GM23338 (cell line): ENCODE measurements at regions not wholly inside any gene's neighbourhood (a gene's known extent, or its start where the extent isn't known, plus 50 kb on each side); places are given as distances from the start of the nearest gene placed in this dataset.

Source experiments
- ATAC-seq: fragments of 200-7000 bp; cut with Tn5 transposase; 3 replicates; pipeline ENCODE4 v1.9.1; 2020
- DNase-seq: peaks from one replicate; pipeline ENCODE4 v3.0.0-alpha.2; 2015; ENCODE audit warnings: low spot score
- H2AFZ ChIP-seq: fragments of 200-600 bp; sonication (generic); 2 replicates; pipeline ENCODE4 v1.8.0; 2016; ENCODE audit warnings: antibody characterized with exemption, mild to moderate bottlenecking, moderate library complexity
- H3F3A ChIP-seq: fragments of 200-600 bp; sonication (generic); replicated peaks from 2 replicates; pipeline ENCODE4 v1.8.0; 2017; ENCODE audit warnings: antibody characterized with exemption, mixed run types, low read depth
- H3K27ac ChIP-seq: fragments of 200-600 bp; sonication (generic); 2 replicates; pipeline ENCODE4 v1.6.1; 2016; ENCODE audit warnings: low read depth
- H3K27me3 ChIP-seq: fragments of 200-600 bp; sonication (generic); 2 replicates; pipeline ENCODE4 v1.8.0; 2016; ENCODE audit warnings: mild to moderate bottlenecking, mixed run types, moderate library complexity; ENCODE audit not compliant: insufficient read depth
- H3K36me3 ChIP-seq: fragments of 200-600 bp; sonication (generic); 2 replicates; pipeline ENCODE4 v1.8.0; 2016; ENCODE audit warnings: mild to moderate bottlenecking; ENCODE audit not compliant: insufficient read depth
- H3K4me1 ChIP-seq: fragments of 200-600 bp; sonication (generic); 2 replicates; pipeline ENCODE4 v1.8.0; 2016; ENCODE audit warnings: mild to moderate bottlenecking, moderate library complexity; ENCODE audit not compliant: insufficient read depth
- H3K4me2 ChIP-seq: fragments of 200-600 bp; sonication (generic); 2 replicates; pipeline ENCODE4 v1.7.1; 2017; ENCODE audit warnings: mixed run types
- H3K4me3 ChIP-seq: fragments of 200-600 bp; sonication (generic); 2 replicates; pipeline ENCODE4 v1.6.1; 2016; ENCODE audit warnings: mixed run types
- H3K79me2 ChIP-seq: fragments of 200-600 bp; sonication (generic); replicated peaks from 2 replicates; pipeline ENCODE4 v1.8.0; 2017; ENCODE audit warnings: mild to moderate bottlenecking; ENCODE audit not compliant: insufficient read depth
- H3K9me2 ChIP-seq: fragments of 200-600 bp; sonication (generic); 2 replicates; pipeline ENCODE4 v1.8.0; 2017; ENCODE audit not compliant: insufficient read depth
- H4K20me1 ChIP-seq: fragments of 200-600 bp; sonication (generic); replicated peaks from 2 replicates; pipeline ENCODE4 v1.8.0; 2017; ENCODE audit warnings: mild to moderate bottlenecking; ENCODE audit not compliant: insufficient read depth
- H3K27ac Mint-ChIP-seq: 2 replicates; pipeline ENCODE4 v1.8.0; 2020; ENCODE audit warnings: inconsistent platforms, mild to moderate bottlenecking, moderate library complexity, mixed read lengths
- H3K27me3 Mint-ChIP-seq: 3 replicates; pipeline ENCODE4 v1.8.0; 2022; ENCODE audit warnings: low read depth, mild to moderate bottlenecking, moderate library complexity, mixed read lengths, inconsistent platforms; ENCODE audit not compliant: insufficient read depth, poor library complexity
- H3K36me3 Mint-ChIP-seq: 3 replicates; pipeline ENCODE4 v1.8.0; 2021; ENCODE audit warnings: low read depth, mild to moderate bottlenecking, inconsistent platforms, moderate library complexity, mixed read lengths
- H3K4me1 Mint-ChIP-seq: 3 replicates; pipeline ENCODE4 v1.8.0; 2020; ENCODE audit warnings: mild to moderate bottlenecking, inconsistent platforms, mixed read lengths
- H3K4me3 Mint-ChIP-seq: 3 replicates; pipeline ENCODE4 v1.8.0; 2021; ENCODE audit warnings: moderate library complexity, mild to moderate bottlenecking, inconsistent platforms, mixed read lengths
- H3K9me3 Mint-ChIP-seq: 3 replicates; pipeline ENCODE4 v1.8.0; 2020; ENCODE audit warnings: moderate library complexity, mild to moderate bottlenecking, inconsistent platforms, mixed read lengths
- CREB1 ChIP-seq: fragments of 250-450 bp; sonication (Bioruptor Pico); IDR thresholded peaks from 2 replicates; pipeline ENCODE4 v1.5.0; 2020; ENCODE audit warnings: low read depth, mild to moderate bottlenecking, moderate library complexity
- EZH2 ChIP-seq: fragments of 200-600 bp; sonication (generic); IDR thresholded peaks from one replicate; pipeline ENCODE4 v1.8.0; 2017; ENCODE audit warnings: antibody characterized with exemption, mild to moderate bottlenecking, low read depth; ENCODE audit not compliant: unreplicated experiment
- EZH2phosphoT487 ChIP-seq: fragments of 200-600 bp; sonication (generic); IDR thresholded peaks from one replicate; pipeline ENCODE4 v1.8.1; 2018; ENCODE audit warnings: antibody characterized with exemption; ENCODE audit not compliant: unreplicated experiment
- JUNB ChIP-seq: IDR thresholded peaks from one replicate; pipeline ENCODE4 v1.6.1; 2016; ENCODE audit warnings: antibody characterized with exemption; ENCODE audit not compliant: unreplicated experiment
- NANOG ChIP-seq: IDR thresholded peaks from 2 replicates; pipeline ENCODE4 v1.6.1; 2016; ENCODE audit warnings: antibody characterized with exemption, borderline replicate concordance
- POLR2AphosphoS5 ChIP-seq: IDR thresholded peaks from 2 replicates; pipeline ENCODE4 v1.6.1; 2016; ENCODE audit warnings: antibody characterized with exemption, low read depth
- STAT1 ChIP-seq: IDR thresholded peaks from one replicate; pipeline ENCODE4 v1.6.1; 2016; ENCODE audit warnings: antibody characterized with exemption; ENCODE audit not compliant: unreplicated experiment
- ZNF114 ChIP-seq: fragments of 250-450 bp; sonication (Bioruptor Pico); IDR thresholded peaks from 2 replicates; pipeline ENCODE4 v1.5.0; 2020; ENCODE audit warnings: mild to moderate bottlenecking, moderate library complexity
- ZNF331 ChIP-seq: fragments of 250-450 bp; sonication (Bioruptor Pico); IDR thresholded peaks from 2 replicates; pipeline ENCODE4 v1.5.0; 2020; ENCODE audit warnings: low read depth, mild to moderate bottlenecking, moderate library complexity
- TF ChIP-seq, protein P1 (sequence below): fragments of 250-450 bp; sonication (Bioruptor Pico); IDR thresholded peaks from 2 replicates; pipeline ENCODE4 v1.5.0; 2020; ENCODE audit warnings: mild to moderate bottlenecking, moderate library complexity
- TF ChIP-seq, protein P2 (sequence below): IDR thresholded peaks from one replicate; pipeline ENCODE4 v1.6.1; 2018; ENCODE audit warnings: antibody characterized with exemption; ENCODE audit not compliant: unreplicated experiment
- TF ChIP-seq, protein P3 (sequence below): IDR thresholded peaks from 2 replicates; pipeline ENCODE4 v1.6.1; 2016; ENCODE audit warnings: antibody characterized with exemption
- TF ChIP-seq, protein P4 (sequence below), 2 experiments: fragments of 200-600 bp in 1 of 2; sonication (generic) in 1 of 2; conservative IDR thresholded peaks; 2 replicates each; pipeline versions ENCODE4 v1.5.1 to v1.6.1; 2016 to 2017; ENCODE audit warnings: antibody characterized with exemption in 2 of 2, low read depth in 2 of 2, mild to moderate bottlenecking in 2 of 2, moderate library complexity in 1 of 2

DNA sequence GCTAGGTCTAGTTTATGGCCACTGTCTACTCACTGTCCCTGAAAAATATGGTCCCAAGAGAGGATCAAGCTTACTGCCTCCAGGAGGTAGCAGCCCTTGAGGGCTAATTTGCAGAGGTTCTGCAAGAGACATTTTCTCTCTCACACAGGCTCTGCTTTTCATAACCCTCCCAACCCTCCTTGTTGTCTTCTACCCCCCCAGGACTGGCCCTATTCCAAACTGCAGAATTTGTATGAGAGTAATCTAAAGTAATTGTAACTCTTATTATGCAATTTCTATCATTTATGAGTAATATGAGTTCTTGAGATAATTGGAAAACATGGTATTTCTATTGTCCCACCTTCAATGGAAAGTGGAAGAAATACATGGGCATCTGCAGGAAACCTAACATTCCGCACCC is 70.4 kb upstream of the CD55 start:
- Histone ChIP-seq H3K4me2 (no peak overlapping the region), H3F3A (no peaks in the 10 kb centered on the region), H3K27me3 (no peaks in the 10 kb centered on the region), H4K20me1 (no peaks in the 10 kb centered on the region), H3K4me3 (no peak overlapping the region), H3K4me1 (no peaks in the 10 kb centered on the region), H2AFZ (no peak overlapping the region), H3K79me2 (no peaks in the 10 kb centered on the region), H3K27ac (no peak overlapping the region), H3K9me2 (peaks cover 12% of the 10 kb centered on the region; the same call in 1 of the 2 replicates), H3K36me3 (no peaks in the 10 kb centered on the region)
- no peak for DNase-seq
- H3K27me3 Mint-ChIP-seq = peaks cover 2% of the 10 kb centered on the region
- peaks cover 16% of the 10 kb centered on the region; the same call in 2 of the 3 replicates for H3K9me3 Mint-ChIP-seq
- H3K4me1 Mint-ChIP-seq = no peaks in the 10 kb centered on the region
- no peak for ATAC-seq
- peaks cover 3% of the 10 kb centered on the region; the same call in 2 of the 3 replicates for H3K36me3 Mint-ChIP-seq
- TF ChIP-seq JUNB (no peak), EZH2phosphoT487 (no peak), STAT1 (no peak), EZH2 (no peak), ZNF114 (no peak), NANOG (no peak), POLR2AphosphoS5 (no peak), ZNF331 (CRISPR knock-in tag) (no peak), CREB1 (CRISPR knock-in tag) (no peak)
- TF ChIP-seq, protein P1, sequence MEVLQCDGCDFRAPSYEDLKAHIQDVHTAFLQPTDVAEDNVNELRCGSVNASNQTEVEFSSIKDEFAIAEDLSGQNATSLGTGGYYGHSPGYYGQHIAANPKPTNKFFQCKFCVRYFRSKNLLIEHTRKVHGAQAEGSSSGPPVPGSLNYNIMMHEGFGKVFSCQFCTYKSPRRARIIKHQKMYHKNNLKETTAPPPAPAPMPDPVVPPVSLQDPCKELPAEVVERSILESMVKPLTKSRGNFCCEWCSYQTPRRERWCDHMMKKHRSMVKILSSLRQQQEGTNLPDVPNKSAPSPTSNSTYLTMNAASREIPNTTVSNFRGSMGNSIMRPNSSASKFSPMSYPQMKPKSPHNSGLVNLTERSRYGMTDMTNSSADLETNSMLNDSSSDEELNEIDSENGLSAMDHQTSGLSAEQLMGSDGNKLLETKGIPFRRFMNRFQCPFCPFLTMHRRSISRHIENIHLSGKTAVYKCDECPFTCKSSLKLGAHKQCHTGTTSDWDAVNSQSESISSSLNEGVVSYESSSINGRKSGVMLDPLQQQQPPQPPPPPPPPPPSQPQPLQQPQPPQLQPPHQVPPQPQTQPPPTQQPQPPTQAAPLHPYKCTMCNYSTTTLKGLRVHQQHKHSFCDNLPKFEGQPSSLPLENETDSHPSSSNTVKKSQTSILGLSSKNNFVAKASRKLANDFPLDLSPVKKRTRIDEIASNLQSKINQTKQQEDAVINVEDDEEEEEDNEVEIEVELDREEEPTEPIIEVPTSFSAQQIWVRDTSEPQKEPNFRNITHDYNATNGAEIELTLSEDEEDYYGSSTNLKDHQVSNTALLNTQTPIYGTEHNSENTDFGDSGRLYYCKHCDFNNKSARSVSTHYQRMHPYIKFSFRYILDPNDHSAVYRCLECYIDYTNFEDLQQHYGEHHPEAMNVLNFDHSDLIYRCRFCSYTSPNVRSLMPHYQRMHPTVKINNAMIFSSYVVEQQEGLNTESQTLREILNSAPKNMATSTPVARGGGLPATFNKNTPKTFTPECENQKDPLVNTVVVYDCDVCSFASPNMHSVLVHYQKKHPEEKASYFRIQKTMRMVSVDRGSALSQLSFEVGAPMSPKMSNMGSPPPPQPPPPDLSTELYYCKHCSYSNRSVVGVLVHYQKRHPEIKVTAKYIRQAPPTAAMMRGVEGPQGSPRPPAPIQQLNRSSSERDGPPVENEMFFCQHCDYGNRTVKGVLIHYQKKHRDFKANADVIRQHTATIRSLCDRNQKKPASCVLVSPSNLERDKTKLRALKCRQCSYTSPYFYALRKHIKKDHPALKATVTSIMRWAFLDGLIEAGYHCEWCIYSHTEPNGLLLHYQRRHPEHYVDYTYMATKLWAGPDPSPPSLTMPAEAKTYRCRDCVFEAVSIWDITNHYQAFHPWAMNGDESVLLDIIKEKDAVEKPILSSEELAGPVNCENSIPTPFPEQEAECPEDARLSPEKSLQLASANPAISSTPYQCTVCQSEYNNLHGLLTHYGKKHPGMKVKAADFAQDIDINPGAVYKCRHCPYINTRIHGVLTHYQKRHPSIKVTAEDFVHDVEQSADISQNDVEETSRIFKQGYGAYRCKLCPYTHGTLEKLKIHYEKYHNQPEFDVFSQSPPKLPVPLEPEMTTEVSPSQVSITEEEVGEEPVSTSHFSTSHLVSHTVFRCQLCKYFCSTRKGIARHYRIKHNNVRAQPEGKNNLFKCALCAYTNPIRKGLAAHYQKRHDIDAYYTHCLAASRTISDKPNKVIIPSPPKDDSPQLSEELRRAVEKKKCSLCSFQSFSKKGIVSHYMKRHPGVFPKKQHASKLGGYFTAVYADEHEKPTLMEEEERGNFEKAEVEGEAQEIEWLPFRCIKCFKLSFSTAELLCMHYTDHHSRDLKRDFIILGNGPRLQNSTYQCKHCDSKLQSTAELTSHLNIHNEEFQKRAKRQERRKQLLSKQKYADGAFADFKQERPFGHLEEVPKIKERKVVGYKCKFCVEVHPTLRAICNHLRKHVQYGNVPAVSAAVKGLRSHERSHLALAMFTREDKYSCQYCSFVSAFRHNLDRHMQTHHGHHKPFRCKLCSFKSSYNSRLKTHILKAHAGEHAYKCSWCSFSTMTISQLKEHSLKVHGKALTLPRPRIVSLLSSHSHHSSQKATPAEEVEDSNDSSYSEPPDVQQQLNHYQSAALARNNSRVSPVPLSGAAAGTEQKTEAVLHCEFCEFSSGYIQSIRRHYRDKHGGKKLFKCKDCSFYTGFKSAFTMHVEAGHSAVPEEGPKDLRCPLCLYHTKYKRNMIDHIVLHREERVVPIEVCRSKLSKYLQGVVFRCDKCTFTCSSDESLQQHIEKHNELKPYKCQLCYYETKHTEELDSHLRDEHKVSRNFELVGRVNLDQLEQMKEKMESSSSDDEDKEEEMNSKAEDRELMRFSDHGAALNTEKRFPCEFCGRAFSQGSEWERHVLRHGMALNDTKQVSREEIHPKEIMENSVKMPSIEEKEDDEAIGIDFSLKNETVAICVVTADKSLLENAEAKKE (CRISPR knock-in tag) = no peak
- TF ChIP-seq, protein P2, sequence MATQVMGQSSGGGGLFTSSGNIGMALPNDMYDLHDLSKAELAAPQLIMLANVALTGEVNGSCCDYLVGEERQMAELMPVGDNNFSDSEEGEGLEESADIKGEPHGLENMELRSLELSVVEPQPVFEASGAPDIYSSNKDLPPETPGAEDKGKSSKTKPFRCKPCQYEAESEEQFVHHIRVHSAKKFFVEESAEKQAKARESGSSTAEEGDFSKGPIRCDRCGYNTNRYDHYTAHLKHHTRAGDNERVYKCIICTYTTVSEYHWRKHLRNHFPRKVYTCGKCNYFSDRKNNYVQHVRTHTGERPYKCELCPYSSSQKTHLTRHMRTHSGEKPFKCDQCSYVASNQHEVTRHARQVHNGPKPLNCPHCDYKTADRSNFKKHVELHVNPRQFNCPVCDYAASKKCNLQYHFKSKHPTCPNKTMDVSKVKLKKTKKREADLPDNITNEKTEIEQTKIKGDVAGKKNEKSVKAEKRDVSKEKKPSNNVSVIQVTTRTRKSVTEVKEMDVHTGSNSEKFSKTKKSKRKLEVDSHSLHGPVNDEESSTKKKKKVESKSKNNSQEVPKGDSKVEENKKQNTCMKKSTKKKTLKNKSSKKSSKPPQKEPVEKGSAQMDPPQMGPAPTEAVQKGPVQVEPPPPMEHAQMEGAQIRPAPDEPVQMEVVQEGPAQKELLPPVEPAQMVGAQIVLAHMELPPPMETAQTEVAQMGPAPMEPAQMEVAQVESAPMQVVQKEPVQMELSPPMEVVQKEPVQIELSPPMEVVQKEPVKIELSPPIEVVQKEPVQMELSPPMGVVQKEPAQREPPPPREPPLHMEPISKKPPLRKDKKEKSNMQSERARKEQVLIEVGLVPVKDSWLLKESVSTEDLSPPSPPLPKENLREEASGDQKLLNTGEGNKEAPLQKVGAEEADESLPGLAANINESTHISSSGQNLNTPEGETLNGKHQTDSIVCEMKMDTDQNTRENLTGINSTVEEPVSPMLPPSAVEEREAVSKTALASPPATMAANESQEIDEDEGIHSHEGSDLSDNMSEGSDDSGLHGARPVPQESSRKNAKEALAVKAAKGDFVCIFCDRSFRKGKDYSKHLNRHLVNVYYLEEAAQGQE = no peak
- TF ChIP-seq, protein P3, sequence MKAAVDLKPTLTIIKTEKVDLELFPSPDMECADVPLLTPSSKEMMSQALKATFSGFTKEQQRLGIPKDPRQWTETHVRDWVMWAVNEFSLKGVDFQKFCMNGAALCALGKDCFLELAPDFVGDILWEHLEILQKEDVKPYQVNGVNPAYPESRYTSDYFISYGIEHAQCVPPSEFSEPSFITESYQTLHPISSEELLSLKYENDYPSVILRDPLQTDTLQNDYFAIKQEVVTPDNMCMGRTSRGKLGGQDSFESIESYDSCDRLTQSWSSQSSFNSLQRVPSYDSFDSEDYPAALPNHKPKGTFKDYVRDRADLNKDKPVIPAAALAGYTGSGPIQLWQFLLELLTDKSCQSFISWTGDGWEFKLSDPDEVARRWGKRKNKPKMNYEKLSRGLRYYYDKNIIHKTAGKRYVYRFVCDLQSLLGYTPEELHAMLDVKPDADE = no peak
- TF ChIP-seq, protein P4, sequence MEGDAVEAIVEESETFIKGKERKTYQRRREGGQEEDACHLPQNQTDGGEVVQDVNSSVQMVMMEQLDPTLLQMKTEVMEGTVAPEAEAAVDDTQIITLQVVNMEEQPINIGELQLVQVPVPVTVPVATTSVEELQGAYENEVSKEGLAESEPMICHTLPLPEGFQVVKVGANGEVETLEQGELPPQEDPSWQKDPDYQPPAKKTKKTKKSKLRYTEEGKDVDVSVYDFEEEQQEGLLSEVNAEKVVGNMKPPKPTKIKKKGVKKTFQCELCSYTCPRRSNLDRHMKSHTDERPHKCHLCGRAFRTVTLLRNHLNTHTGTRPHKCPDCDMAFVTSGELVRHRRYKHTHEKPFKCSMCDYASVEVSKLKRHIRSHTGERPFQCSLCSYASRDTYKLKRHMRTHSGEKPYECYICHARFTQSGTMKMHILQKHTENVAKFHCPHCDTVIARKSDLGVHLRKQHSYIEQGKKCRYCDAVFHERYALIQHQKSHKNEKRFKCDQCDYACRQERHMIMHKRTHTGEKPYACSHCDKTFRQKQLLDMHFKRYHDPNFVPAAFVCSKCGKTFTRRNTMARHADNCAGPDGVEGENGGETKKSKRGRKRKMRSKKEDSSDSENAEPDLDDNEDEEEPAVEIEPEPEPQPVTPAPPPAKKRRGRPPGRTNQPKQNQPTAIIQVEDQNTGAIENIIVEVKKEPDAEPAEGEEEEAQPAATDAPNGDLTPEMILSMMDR (conservative IDR thresholded peaks at IDR 0.05; ENCODE audit: low read depth in 2 of 2) = no peak
- no peak overlapping the region for H3K27ac Mint-ChIP-seq
- H3K4me3 Mint-ChIP-seq = no peak overlapping the region
